HG02852 (cell line): ENCODE measurements at regions not wholly inside any gene's neighbourhood (a gene's known extent, or its start where the extent isn't known, plus 50 kb on each side); places are given as distances from the start of the nearest gene placed in this dataset.
"Not testable (repeated sequence)": the region's sequence is repeated elsewhere in the genome, so short reads cannot be mapped to it uniquely, and the experiment has no call there.

Experiments used
- ATAC-seq: cut with Tn5 transposase; IDR thresholded peaks from one replicate; pipeline ENCODE4 v1.9.1; 2021; ENCODE audit warnings: mild to moderate bottlenecking, moderate library complexity; ENCODE audit not compliant: unreplicated experiment

- no peak for ATAC-seq
Measured at GRCh38 chr17:70320673-70321345, 151.5 kb downstream of the KCNJ2 start.

GRCh38 chr17:70321352-70321751 lies 152.0 kb downstream of the KCNJ2 start:
- ATAC-seq: no peak

- ATAC-seq: no peak
Measured at GRCh38 chr17:70323269-70323668, 153.9 kb downstream of the KCNJ2 start.

- no peak for ATAC-seq
Measured at GRCh38 chr17:70324031-70324430, 154.7 kb downstream of the KCNJ2 start.

GRCh38 chr17:70327279-70327678 lies 157.9 kb downstream of the KCNJ2 start:
- ATAC-seq: no peak

- ATAC-seq: no peak
Measured at GRCh38 chr17:70327723-70328122, 158.4 kb downstream of the KCNJ2 start.

- no peak for ATAC-seq
Measured at GRCh38 chr17:70329721-70330120, 160.4 kb downstream of the KCNJ2 start.

GRCh38 chr17:70331066-70331465 lies 161.7 kb downstream of the KCNJ2 start:
- ATAC-seq: not testable (repeated sequence)

GRCh38 chr17:70332356-70333210 lies 163.3 kb downstream of the KCNJ2 start:
- ATAC-seq: no peak

- no peak for ATAC-seq
Measured at GRCh38 chr17:70336411-70336810, 167.1 kb downstream of the KCNJ2 start.

GRCh38 chr17:70338946-70339354 lies 169.6 kb downstream of the KCNJ2 start:
- ATAC-seq: no peak

- no peak for ATAC-seq
Measured at GRCh38 chr17:70343114-70343513, 173.8 kb downstream of the KCNJ2 start.

GRCh38 chr17:70344386-70345060 lies 175.2 kb downstream of the KCNJ2 start:
- ATAC-seq: no peak

- ATAC-seq: no peak
Measured at GRCh38 chr17:70345061-70345460, 175.7 kb downstream of the KCNJ2 start.

GRCh38 chr17:70352834-70353233 lies 183.5 kb downstream of the KCNJ2 start:
- ATAC-seq: no peak

- no peak for ATAC-seq
Measured at GRCh38 chr17:70353408-70354092, 184.2 kb downstream of the KCNJ2 start.

- ATAC-seq: no peak
Measured at GRCh38 chr17:70355185-70355584, 185.9 kb downstream of the KCNJ2 start.

- no peak for ATAC-seq
Measured at GRCh38 chr17:70357190-70357589, 187.9 kb downstream of the KCNJ2 start.

- ATAC-seq: peak; percentile 97
Measured at GRCh38 chr17:70365091-70365583, 195.8 kb downstream of the KCNJ2 start.

GRCh38 chr17:70366386-70366785 lies 197.1 kb downstream of the KCNJ2 start:
- no peak for ATAC-seq

- ATAC-seq: no peak
Measured at GRCh38 chr17:70368011-70368410, 198.7 kb downstream of the KCNJ2 start.
